HG02870 (cell line): ENCODE measurements at regions not wholly inside any gene's neighbourhood (a gene's known extent, or its start where the extent isn't known, plus 50 kb on each side); places are given as distances from the start of the nearest gene placed in this dataset.

Experiments used
- ATAC-seq: cut with Tn5 transposase; IDR thresholded peaks from one replicate; pipeline ENCODE4 v1.9.1; 2021; ENCODE audit warnings: mild to moderate bottlenecking, moderate library complexity; ENCODE audit not compliant: unreplicated experiment

- no peak for ATAC-seq
These were observed 383.4 kb downstream of the VRK1 start for GRCh38 chr14:97180304-97181200.

DNA sequence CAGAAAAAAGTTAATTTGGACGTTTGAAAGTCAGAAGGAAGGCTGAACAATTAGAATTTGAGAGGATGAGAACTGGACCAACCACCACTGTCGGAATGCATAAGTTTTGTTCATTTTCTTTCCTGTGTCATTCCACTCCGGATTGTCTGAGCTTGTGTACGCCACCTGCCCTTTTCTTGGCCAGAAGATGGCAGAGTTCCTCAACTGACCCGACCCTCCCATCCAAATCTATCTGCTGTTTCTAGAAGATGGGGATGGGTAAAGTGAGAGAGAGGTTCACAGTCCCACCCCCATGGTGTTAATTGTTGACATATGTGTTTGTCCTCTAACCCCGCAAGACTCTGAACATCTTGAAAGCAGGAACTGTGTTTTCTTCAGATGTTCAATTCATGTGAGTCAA, 388.0 kb downstream of the VRK1 start:
- no peak for ATAC-seq

GRCh38 chr14:97187916-97188315, 390.7 kb downstream of the VRK1 start:
- ATAC-seq = no peak

GRCh38 chr14:97196336-97196735, 399.2 kb downstream of the VRK1 start:
- ATAC-seq = no peak

DNA sequence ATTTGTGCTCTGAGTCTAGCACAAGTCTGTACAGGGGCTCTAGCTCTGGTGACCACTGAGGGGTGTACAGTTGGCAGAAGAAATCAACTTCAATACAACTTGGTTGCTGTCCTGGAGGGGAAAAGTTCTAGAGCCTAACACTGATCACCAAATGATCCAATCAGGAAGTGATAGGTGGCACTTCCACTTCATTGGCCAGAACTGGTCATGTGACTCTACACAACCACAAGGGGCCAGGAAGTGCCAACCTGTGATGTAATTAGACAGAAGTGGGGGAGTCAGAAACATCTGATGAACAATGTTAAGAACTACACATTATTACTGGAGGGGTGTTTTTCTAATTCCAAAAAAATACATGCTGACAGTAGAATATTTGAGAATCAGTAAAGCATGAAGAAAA, 401.6 kb downstream of the VRK1 start:
- no peak for ATAC-seq

DNA sequence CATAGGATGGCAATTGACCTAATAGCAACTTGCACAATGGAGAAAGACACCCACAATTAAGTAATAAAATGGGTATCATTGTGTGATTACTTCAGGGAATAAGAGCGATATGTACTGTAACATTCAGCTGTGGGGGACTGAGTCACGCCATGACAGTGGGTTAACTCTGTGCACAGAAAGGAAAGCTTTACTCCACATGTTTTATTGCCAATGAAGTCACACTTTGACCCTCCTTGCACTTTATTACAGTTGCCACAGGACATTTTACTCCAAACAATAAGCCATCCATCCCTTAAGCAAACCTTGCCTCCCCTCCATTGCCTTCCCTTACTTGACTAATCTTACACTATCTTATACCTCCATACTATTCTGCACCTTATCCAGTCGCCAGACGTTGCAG, 403.1 kb downstream of the VRK1 start:
- no peak for ATAC-seq

GRCh38 chr14:97206916-97207315, 409.7 kb downstream of the VRK1 start:
- no peak for ATAC-seq

- ATAC-seq = no peak
These were observed 413.0 kb downstream of the VRK1 start for GRCh38 chr14:97210202-97210601.

- no peak for ATAC-seq
These were observed 415.2 kb downstream of the VRK1 start for GRCh38 chr14:97212399-97212798.

DNA sequence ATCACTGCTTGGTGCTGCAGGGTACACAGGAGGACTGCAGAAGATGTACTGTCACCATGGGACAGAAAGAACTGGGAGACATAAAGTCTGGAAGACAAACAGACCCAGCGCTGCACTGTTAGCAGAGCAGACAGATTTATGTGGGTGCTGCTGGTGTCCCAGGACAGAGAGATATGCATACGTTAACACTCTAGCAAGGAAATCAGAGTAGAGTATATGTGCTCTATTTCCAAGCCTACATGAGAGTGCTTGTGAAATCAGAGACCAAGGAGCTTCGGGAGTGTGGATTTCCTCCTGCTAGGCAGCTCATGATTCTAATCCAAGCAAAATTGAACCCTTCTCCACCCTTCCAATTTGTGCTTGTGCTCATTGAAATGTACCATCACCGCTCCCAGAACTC, 416.5 kb downstream of the VRK1 start:
- no peak for ATAC-seq

- ATAC-seq = no peak
These were observed 418.2 kb downstream of the VRK1 start for GRCh38 chr14:97215263-97215969.

GRCh38 chr14:97217111-97217885, 420.1 kb downstream of the VRK1 start:
- ATAC-seq = no peak

DNA sequence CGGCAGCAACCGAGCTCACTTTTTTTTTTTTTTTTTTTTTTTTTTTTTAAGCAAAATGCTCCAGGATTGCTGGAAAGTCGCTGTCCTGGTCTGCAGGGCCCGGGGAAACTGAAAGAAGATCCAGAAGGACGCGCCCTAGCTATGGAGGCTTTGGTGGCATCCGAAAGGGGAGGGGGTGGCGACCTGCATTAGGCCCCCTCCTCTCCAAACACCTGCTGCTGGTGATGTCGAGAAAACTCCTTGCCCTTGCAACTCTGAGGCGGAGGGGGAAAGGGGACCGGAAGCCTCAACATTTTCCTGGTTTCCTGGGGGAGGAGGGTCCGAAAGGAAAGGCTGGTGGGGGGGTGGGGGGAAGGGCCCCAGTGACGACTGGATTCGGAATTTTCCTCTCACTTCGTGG, 421.1 kb downstream of the VRK1 start:
- ATAC-seq = no peak

DNA sequence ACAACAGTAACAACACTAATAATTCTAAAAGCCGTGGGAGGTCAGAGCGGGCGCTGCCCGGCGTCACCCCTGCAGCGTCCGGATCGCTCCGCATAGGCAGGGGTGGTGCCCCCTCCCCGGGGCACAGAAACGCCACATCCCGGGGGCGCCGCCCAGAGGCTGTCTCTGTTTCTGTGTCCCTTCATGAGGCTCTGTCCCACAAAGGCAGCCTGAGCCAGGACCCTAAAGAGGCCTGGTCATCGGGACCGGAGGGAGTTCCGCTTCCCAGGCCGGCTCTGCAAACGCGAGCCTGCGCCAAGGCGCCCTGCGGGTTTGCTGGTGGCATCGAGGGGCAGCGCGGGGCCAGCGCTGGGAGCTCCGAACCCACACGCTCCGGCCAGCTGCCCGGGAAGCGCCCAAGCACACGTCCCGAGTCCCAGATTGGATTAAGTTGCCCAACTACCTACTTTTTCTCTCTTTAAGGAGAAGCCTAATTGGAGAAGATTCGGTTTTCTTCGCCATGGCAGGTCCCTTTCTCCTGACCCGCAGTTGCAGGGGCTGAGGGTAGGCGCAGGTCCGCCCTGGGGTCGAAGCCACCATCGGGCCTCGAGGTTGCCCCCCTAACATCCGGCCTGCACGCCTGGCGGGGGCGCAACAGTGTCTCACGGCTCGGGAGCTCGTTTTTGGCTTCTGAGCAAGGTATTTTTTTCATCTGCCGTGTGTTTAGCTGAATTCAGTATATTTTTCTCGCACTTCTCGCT, 421.7 kb downstream of the VRK1 start:
- no peak for ATAC-seq

DNA sequence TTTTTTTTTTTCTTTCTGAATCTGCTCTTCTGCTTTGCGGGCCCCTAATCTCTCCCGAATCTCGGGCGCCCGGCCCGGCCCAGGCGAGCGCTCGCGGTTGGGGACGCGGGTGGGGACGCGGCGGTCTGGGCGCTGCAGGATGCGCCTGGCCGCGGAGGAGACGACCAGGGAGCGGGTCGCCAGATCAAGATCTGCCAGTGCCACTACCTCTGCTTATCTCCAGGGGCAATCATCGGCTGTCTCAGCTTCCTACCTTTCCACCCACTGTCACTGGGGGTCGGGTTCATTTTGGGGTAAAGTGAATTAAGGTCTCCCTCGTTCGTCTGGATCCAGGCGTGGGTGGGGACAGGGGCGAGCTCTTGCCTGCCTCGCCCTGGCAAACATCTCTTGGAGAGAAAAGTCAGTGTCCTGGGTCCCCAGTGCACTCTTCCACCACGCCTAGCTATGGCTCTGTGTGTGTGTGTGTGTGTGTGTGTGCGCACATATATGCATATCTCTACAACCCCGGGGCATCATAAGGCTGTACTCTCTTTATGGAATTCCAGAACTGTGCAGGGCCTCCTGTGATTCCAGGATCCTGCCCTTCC, 422.3 kb downstream of the VRK1 start:
- ATAC-seq = no peak

DNA sequence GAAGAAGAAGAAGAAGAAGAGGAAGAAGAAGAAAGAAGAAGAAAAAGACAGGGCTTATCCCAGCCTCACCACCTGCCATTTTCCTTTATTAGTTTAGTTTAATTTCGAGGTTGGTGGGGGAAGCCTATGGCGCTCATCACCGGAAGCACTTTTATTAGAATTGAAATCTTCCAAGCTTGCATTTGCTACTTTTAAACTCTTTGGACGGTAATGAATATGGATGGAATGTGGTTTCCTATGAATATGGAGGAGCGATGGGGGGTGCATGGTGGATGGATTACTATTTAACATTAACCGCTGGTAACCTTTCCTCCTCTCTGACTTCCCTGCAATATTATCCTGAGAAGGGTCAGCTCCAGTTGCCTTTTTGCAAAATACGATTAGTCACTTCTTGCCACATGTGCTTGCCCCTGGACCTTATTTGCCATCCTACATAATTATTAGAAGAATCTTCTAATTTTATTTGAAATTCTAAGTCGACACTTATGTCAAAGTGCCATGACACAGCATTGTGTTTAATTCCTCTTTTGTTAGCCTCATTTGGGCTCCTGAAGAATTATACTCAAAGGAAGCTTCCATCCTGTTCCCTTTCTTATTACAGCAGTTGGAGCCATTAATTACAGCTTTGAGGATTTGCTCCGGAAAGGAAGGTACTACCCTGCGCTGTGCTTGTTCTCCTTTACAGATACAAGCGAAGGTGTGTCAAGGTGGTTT, 424.5 kb downstream of the VRK1 start:
- ATAC-seq = no peak

DNA sequence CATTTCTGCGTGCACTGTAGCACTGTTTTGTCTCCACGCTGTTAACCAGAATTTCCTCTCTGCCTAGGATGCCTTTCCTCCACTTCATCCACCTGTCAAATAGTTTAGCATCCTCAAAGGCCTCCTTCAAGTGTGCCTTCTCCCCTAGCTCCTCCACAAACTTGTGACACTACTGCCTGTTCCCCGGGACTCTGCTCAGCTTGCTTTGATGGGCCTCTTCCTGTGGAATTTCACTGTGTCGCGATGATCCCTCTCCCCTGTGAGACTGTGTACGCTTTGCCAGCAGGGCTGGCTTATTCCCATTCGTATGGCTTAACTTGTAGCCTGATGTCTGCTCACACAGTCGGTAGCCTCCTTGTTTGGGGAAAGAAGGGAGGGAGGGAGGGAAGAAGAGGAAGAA, 426.8 kb downstream of the VRK1 start:
- ATAC-seq = no peak

DNA sequence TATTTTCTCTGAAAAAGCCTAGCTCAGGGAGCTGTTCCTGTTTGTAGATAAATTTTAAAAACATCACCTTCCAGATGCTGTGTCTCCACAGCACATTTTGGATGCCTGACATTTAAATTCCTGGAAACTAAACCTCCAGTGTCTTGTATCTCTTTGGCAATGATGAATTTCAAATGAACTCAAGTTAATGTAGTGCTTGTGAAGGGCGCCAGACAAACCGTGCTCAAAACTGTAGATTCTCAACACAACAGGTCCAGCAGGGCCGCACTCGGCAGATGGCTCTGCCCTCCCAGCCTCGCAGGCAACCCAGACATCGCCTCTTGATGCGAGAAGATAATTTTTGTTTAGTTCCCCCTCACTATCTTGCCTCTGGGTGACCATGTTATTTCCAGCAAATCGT, 432.9 kb downstream of the VRK1 start:
- ATAC-seq = no peak

- ATAC-seq = no peak
These were observed 436.3 kb downstream of the VRK1 start for GRCh38 chr14:97233319-97233985.
